H1 (cell line): ENCODE measurements at regions not wholly inside any gene's neighbourhood (a gene's known extent, or its start where the extent isn't known, plus 50 kb on each side); places are given as distances from the start of the nearest gene placed in this dataset.

ENCODE experiments used
- CHD1 ChIP-seq: IDR thresholded peaks from 2 replicates; pipeline ENCODE4 v1.6.1; 2012; ENCODE audit warnings: low read depth, low read length, improper control_type of control experiment
- CTBP2 ChIP-seq: IDR thresholded peaks from 2 replicates; pipeline ENCODE4 v1.7.0; 2011; ENCODE audit warnings: borderline replicate concordance, mild to moderate bottlenecking, moderate library complexity, mixed read lengths, low read length; ENCODE audit not compliant: insufficient read depth, insufficient read length
- RFX5 ChIP-seq: IDR thresholded peaks from 2 replicates; pipeline ENCODE4 v1.6.1; 2011; ENCODE audit warnings: low read depth, low read length, improper control_type of control experiment, borderline replicate concordance
- SIRT6 ChIP-seq: IDR thresholded peaks from one replicate; pipeline ENCODE4 v1.7.1; 2012; ENCODE audit warnings: low read length, inconsistent platforms

GRCh38 chr2:150279686-150280085 is 207.8 kb downstream of the RND3 start (continued):
- TF ChIP-seq CHD1 (no peak), RFX5 (no peak), CTBP2 (no peak), SIRT6 (no peak)
